Activated B cell treated with CpG ODN at 0.5 μM for 24 hours (primary cell): ENCODE measurements at regions not wholly inside any gene's neighbourhood (a gene's known extent, or its start where the extent isn't known, plus 50 kb on each side); places are given as distances from the start of the nearest gene placed in this dataset.

Source experiments
- ATAC-seq: fragments of 200-7000 bp; cut with Tn5 transposase; one replicate; pipeline ENCODE4 v1.10.0; 2021; ENCODE audit warnings: low read depth, mild to moderate bottlenecking, moderate library complexity
- CTCF ChIA-PET: fragments of 350-600 bp; sonication (Branson Sonifier 250); formaldehyde crosslinking; loops from one replicate; lab custom pipeline; 2021; ENCODE audit warnings: antibody characterized with exemption; lab: Charles Lee
- POLR2A ChIA-PET: fragments of 350-600 bp; sonication (Branson Sonifier 250); formaldehyde crosslinking; loops from one replicate; lab custom pipeline; 2021; ENCODE audit warnings: antibody characterized with exemption; lab: Charles Lee
- DNase-seq: peaks from one replicate; pipeline ENCODE4 v3.0.0; 2022
- H3K27ac Mint-ChIP-seq: one replicate; pipeline ENCODE4 v1.8.0; 2020; ENCODE audit warnings: mixed read lengths
- H3K27me3 Mint-ChIP-seq: one replicate; pipeline ENCODE4 v1.8.0; 2021; ENCODE audit warnings: mixed read lengths
- H3K36me3 Mint-ChIP-seq: one replicate; pipeline ENCODE4 v1.8.0; 2021; ENCODE audit warnings: low read depth, mixed read lengths
- H3K4me1 Mint-ChIP-seq: one replicate; pipeline ENCODE4 v1.8.0; 2021; ENCODE audit warnings: mixed read lengths
- H3K4me3 Mint-ChIP-seq: one replicate; pipeline ENCODE4 v1.8.0; 2020; ENCODE audit warnings: mild to moderate bottlenecking, mixed read lengths
- H3K9me3 Mint-ChIP-seq: one replicate; pipeline ENCODE4 v1.8.0; 2020; ENCODE audit warnings: mixed read lengths
- intact Hi-C: fragments of 100-400 bp; cut with micrococcal nuclease; formaldehyde crosslinking; loops from one replicate; pipeline ENCODE4 v1.15.1; 2024
- TF ChIP-seq, protein P1 (sequence below): fragments of 200-600 bp; IDR thresholded peaks from one replicate; pipeline ENCODE4 v1.8.0; 2022; ENCODE audit warnings: antibody characterized with exemption, mild to moderate bottlenecking

DNA sequence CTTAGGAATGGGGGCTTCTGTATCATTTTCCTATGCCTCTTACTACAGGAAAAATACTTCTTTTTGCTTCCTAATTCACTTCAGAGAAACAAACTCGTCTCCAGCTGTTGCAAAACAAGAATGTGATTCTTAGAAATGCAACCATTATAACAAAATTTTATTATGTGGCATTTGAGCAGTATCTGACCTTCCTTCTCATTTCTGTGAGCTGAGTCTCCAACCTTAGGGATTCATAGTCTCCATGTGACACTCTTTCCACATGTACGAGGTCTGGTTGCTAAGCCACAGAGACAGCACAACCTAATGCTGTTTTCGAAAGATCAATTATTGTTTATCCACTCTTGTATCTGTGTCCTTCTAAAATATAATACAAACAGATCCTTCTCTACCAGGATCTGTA, 75.3 kb upstream of the RGS4 start:
- TF ChIP-seq, protein P1, sequence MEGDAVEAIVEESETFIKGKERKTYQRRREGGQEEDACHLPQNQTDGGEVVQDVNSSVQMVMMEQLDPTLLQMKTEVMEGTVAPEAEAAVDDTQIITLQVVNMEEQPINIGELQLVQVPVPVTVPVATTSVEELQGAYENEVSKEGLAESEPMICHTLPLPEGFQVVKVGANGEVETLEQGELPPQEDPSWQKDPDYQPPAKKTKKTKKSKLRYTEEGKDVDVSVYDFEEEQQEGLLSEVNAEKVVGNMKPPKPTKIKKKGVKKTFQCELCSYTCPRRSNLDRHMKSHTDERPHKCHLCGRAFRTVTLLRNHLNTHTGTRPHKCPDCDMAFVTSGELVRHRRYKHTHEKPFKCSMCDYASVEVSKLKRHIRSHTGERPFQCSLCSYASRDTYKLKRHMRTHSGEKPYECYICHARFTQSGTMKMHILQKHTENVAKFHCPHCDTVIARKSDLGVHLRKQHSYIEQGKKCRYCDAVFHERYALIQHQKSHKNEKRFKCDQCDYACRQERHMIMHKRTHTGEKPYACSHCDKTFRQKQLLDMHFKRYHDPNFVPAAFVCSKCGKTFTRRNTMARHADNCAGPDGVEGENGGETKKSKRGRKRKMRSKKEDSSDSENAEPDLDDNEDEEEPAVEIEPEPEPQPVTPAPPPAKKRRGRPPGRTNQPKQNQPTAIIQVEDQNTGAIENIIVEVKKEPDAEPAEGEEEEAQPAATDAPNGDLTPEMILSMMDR, result no peak
- intact Hi-C loops, result no loop called here
- Mint-ChIP-seq H3K27me3 (peaks cover 2% of the 10 kb centered on the region), H3K4me3 (no peak overlapping the region), H3K36me3 (no peaks in the 10 kb centered on the region), H3K9me3 (no peaks in the 10 kb centered on the region), H3K27ac (no peak overlapping the region), H3K4me1 (no peaks in the 10 kb centered on the region)
- no peak for ATAC-seq
- no peak for DNase-seq
- ChIA-PET POLR2A (no interaction called here), CTCF (no interaction called here)

DNA sequence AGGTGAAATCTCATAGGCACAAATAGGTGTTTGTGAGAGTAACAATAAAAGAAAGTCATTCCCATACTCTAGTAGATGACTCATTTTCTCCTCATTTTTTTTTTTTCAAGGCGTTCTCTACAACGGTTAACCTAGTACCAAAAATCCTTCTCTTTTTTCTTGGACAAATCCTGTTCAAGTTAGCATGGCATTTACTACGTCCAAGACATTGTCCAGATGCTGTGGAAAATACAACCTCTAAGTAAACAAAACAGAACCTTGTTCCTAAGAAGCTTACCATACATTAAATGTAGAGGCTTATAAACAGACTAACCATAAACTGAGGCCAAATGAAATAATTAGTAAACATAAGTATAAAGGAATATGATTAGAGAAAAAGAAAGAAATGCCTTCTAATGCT, 76.2 kb upstream of the RGS4 start:
- no peaks in the 10 kb centered on the region for H3K9me3 Mint-ChIP-seq
- CTCF ChIA-PET, result no interaction called here
- peaks cover 4% of the 10 kb centered on the region for H3K27me3 Mint-ChIP-seq
- ATAC-seq, result no peak
- POLR2A ChIA-PET, result no interaction called here
- H3K4me3 Mint-ChIP-seq, result no peak overlapping the region
- H3K36me3 Mint-ChIP-seq, result no peaks in the 10 kb centered on the region
- TF ChIP-seq, protein P1, result no peak
- intact Hi-C loops, result no loop called here
- H3K27ac Mint-ChIP-seq, result no peak overlapping the region
- DNase-seq, result no peak
- no peaks in the 10 kb centered on the region for H3K4me1 Mint-ChIP-seq

DNA sequence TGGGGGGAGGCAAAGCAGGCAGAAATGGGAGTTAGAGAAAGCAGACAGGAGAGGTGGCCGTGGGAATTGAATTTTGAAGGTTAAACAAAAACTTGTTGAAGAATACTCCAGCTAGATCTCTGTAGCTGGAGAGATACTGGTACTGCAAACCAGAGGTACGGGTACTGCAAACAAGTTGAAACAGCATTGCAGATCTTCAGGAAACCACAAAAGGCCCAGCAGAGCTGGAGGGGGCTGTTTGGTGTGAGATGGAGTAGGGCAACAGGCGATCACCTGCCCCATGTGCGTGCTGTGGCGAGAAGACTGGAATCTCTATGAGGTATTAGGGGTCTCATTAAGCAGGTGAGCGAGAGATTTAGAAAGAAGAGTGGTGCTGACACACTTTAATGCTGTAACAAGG, 77.7 kb upstream of the RGS4 start:
- Mint-ChIP-seq H3K27ac (no peak overlapping the region), H3K4me3 (no peak overlapping the region)
- CTCF ChIA-PET, result no interaction called here

DNA sequence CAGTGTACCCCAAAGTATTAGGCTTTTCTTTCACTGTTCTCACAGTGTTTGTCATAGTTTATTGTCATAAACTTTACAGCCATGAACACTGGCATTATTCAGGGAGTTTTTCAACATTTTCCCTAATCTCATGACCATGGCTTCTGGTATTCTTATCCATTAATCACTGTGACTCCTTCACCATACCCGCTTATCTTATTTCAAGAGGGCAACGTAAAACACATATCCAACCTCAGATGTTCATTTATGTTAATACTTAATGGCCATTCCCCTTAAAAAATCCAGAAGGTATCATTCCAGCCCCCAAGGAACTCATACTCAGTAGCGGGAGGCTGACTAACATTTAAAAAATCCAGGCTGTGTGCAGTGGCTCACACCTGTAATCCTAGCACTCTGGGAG, 78.5 kb upstream of the RGS4 start:
- DNase-seq (no peak), ATAC-seq (no peak)
- intact Hi-C loops, result no loop called here
- Mint-ChIP-seq H3K4me3 (no peak overlapping the region), H3K9me3 (no peaks in the 10 kb centered on the region), H3K36me3 (no peaks in the 10 kb centered on the region), H3K27ac (no peak overlapping the region), H3K27me3 (peaks cover 7% of the 10 kb centered on the region), H3K4me1 (no peaks in the 10 kb centered on the region)
- ChIA-PET POLR2A (no interaction called here), CTCF (no interaction called here)
- TF ChIP-seq, protein P1, result no peak

More for the DNA sequence above, 77.7 kb upstream of the RGS4 start:
- no peaks in the 10 kb centered on the region for H3K36me3 Mint-ChIP-seq
- H3K4me1 Mint-ChIP-seq, result no peaks in the 10 kb centered on the region
- no peaks in the 10 kb centered on the region for H3K9me3 Mint-ChIP-seq
- ATAC-seq (no peak), DNase-seq (no peak)
- POLR2A ChIA-PET, result no interaction called here
- intact Hi-C loops, result no loop called here
- TF ChIP-seq, protein P1, result no peak
- H3K27me3 Mint-ChIP-seq, result peaks cover 7% of the 10 kb centered on the region

DNA sequence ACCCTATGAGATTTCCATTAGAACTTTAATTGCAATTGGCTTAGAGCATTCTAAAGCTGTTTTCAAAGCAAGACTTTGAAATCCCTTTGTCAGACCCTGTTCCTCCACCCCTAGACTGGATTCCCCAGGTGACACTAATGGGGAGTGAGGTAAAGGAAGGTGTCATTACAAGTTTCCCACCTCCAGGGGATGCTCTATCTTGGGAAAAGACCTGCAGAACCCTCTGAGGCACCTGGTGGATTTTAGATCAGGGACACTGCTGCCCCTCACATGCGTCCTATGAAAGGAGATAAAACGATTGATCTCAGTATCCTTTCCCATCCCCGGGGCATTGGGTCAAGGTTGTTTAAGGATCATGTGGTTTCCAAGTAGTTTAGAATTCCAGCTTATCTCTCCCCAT, 80.3 kb upstream of the RGS4 start:
- ChIA-PET POLR2A (no interaction called here), CTCF (no interaction called here)

More for the DNA sequence above, 80.3 kb upstream of the RGS4 start:
- no peaks in the 10 kb centered on the region for H3K36me3 Mint-ChIP-seq
- no peaks in the 10 kb centered on the region for H3K4me1 Mint-ChIP-seq
- H3K9me3 Mint-ChIP-seq, result no peaks in the 10 kb centered on the region
- H3K4me3 Mint-ChIP-seq, result no peak overlapping the region
- H3K27me3 Mint-ChIP-seq, result peaks cover 7% of the 10 kb centered on the region
- intact Hi-C loops, result no loop called here
- no peak overlapping the region for H3K27ac Mint-ChIP-seq
- ATAC-seq, result no peak
- DNase-seq, result no peak
- TF ChIP-seq, protein P1, result no peak
